Panc1 (cell line): ENCODE measurements at regions not wholly inside any gene's neighbourhood (a gene's known extent, or its start where the extent isn't known, plus 50 kb on each side); places are given as distances from the start of the nearest gene placed in this dataset.

Experiments used
- ATAC-seq: fragments of 200-7000 bp; cut with Tn5 transposase; 2 replicates; pipeline ENCODE4 v1.9.1; 2020; ENCODE audit warnings: mild to moderate bottlenecking, moderate library complexity
- BruUV-seq: library from RNA; stranded (reverse); fragments of 400-500 nt; replicated peaks from 2 replicates; lab custom pipeline; 2021; lab: Mats Ljungman, UMichigan
- CTCF ChIA-PET: fragments of 300-600 bp; sonication (Branson Sonifier 250); formaldehyde crosslinking; loops from one replicate; lab custom pipeline; 2022; ENCODE audit warnings: antibody characterized with exemption; lab: Charles Lee
- POLR2A ChIA-PET: fragments of 300-600 bp; sonication (Branson Sonifier 250); formaldehyde crosslinking; loops from one replicate; lab custom pipeline; 2022; ENCODE audit warnings: antibody characterized with exemption; lab: Charles Lee
- DNase-seq: peaks from one replicate; pipeline ENCODE4 v3.0.0-alpha.2; 2010; ENCODE audit warnings: low read depth, low spot score
- H3K27ac ChIP-seq: 2 replicates; pipeline ENCODE4 v1.5.1; 2011; ENCODE audit warnings: mild to moderate bottlenecking, low read length, inconsistent platforms
- H3K27me3 ChIP-seq: fragments of 200-500 bp; sonication (Bioruptor generic); 2 replicates; pipeline ENCODE4 v1.6.0; 2014; ENCODE audit warnings: low read length, inconsistent platforms; ENCODE audit not compliant: control insufficient read depth, insufficient read depth
- H3K36me3 ChIP-seq: fragments of 200-500 bp; sonication (Bioruptor generic); 2 replicates; pipeline ENCODE4 v1.5.1; 2014; ENCODE audit warnings: inconsistent platforms, mild to moderate bottlenecking, low read length, moderate library complexity; ENCODE audit not compliant: control insufficient read depth, insufficient read depth
- H3K4me1 ChIP-seq: 2 replicates; pipeline ENCODE4 v1.5.1; 2011; ENCODE audit warnings: inconsistent platforms, mild to moderate bottlenecking, low read length, moderate library complexity; ENCODE audit not compliant: control insufficient read depth, insufficient read depth
- H3K4me3 ChIP-seq, 2 experiments: 2 replicates each; pipeline ENCODE4 v1.5.1; 2011 to 2012; ENCODE audit warnings: low read depth in 2 of 2, low read length in 2 of 2, mild to moderate bottlenecking in 2 of 2, inconsistent platforms in 1 of 2, moderate library complexity in 1 of 2
- H3K9me3 ChIP-seq: fragments of 200-500 bp; sonication (Bioruptor generic); 2 replicates; pipeline ENCODE4 v1.5.1; 2014; ENCODE audit warnings: low read depth, mild to moderate bottlenecking, inconsistent platforms, low read length, moderate library complexity; ENCODE audit not compliant: control insufficient read depth, insufficient read depth
- POLR2AphosphoS5 ChIP-seq: IDR thresholded peaks from 2 replicates; pipeline ENCODE4 v1.6.1; 2012; ENCODE audit warnings: mild to moderate bottlenecking, low read depth, low read length, moderate library complexity
- SIN3A ChIP-seq: IDR thresholded peaks from 2 replicates; pipeline ENCODE4 v1.6.1; 2012; ENCODE audit warnings: low read depth, mild to moderate bottlenecking, low read length, moderate library complexity, borderline replicate concordance; ENCODE audit not compliant: insufficient read depth
- TCF7L2 ChIP-seq: IDR thresholded peaks from 2 replicates; pipeline ENCODE4 v1.6.1; 2011; ENCODE audit warnings: mild to moderate bottlenecking, low read depth, low read length, inconsistent platforms
- in situ Hi-C: cut with HindIII; loops from 2 replicates; pipeline ENCODE4 v1.10.0; 2016; ENCODE audit warnings: low sequenced_read_pairs, low pct_unique_long_range_greater_than_20kb
- intact Hi-C: fragments of 100-400 bp; cut with micrococcal nuclease; formaldehyde crosslinking; loops from one replicate; pipeline ENCODE4 v1.10.0; 2022; ENCODE audit not compliant: unreplicated experiment
- TF ChIP-seq, protein P1 (sequence below), 2 experiments: IDR thresholded peaks; 2 replicates each; pipeline ENCODE4 v1.6.1; 2011 to 2012; ENCODE audit warnings: low read depth in 2 of 2, control low read depth in 1 of 2, low read length in 1 of 2, mild to moderate bottlenecking in 1 of 2, moderate library complexity in 1 of 2; ENCODE audit not compliant: insufficient read depth in 1 of 2
- TF ChIP-seq, protein P2 (sequence below): fragments of 450-650 bp; IDR thresholded peaks from 2 replicates; pipeline ENCODE4 v1.5.1; 2017; ENCODE audit warnings: mild to moderate bottlenecking

- H3K9me3 ChIP-seq = no peaks in the 10 kb centered on the region
- ATAC-seq = no peak
- no TSS peak for BruUV-seq
- in situ Hi-C loops (no loop called here), intact Hi-C loops (no loop called here)
- POLR2A ChIA-PET = no interaction called here
- no peaks in the 10 kb centered on the region for H3K27me3 ChIP-seq
- no peak overlapping the region for H3K27ac ChIP-seq
- H3K4me3 ChIP-seq = no peak overlapping the region
- CTCF ChIA-PET = no interaction called here
- H3K36me3 ChIP-seq = no peaks in the 10 kb centered on the region
- TF ChIP-seq POLR2AphosphoS5 = no peak
- TF ChIP-seq, protein P1, sequence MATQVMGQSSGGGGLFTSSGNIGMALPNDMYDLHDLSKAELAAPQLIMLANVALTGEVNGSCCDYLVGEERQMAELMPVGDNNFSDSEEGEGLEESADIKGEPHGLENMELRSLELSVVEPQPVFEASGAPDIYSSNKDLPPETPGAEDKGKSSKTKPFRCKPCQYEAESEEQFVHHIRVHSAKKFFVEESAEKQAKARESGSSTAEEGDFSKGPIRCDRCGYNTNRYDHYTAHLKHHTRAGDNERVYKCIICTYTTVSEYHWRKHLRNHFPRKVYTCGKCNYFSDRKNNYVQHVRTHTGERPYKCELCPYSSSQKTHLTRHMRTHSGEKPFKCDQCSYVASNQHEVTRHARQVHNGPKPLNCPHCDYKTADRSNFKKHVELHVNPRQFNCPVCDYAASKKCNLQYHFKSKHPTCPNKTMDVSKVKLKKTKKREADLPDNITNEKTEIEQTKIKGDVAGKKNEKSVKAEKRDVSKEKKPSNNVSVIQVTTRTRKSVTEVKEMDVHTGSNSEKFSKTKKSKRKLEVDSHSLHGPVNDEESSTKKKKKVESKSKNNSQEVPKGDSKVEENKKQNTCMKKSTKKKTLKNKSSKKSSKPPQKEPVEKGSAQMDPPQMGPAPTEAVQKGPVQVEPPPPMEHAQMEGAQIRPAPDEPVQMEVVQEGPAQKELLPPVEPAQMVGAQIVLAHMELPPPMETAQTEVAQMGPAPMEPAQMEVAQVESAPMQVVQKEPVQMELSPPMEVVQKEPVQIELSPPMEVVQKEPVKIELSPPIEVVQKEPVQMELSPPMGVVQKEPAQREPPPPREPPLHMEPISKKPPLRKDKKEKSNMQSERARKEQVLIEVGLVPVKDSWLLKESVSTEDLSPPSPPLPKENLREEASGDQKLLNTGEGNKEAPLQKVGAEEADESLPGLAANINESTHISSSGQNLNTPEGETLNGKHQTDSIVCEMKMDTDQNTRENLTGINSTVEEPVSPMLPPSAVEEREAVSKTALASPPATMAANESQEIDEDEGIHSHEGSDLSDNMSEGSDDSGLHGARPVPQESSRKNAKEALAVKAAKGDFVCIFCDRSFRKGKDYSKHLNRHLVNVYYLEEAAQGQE (IDR thresholded peaks at IDR 0.05; ENCODE audit: insufficient read depth in 1 of 2, low read depth in 2 of 2, low read length in 1 of 2) = no peak
- TF ChIP-seq TCF7L2 = no peak
- TF ChIP-seq, protein P2, sequence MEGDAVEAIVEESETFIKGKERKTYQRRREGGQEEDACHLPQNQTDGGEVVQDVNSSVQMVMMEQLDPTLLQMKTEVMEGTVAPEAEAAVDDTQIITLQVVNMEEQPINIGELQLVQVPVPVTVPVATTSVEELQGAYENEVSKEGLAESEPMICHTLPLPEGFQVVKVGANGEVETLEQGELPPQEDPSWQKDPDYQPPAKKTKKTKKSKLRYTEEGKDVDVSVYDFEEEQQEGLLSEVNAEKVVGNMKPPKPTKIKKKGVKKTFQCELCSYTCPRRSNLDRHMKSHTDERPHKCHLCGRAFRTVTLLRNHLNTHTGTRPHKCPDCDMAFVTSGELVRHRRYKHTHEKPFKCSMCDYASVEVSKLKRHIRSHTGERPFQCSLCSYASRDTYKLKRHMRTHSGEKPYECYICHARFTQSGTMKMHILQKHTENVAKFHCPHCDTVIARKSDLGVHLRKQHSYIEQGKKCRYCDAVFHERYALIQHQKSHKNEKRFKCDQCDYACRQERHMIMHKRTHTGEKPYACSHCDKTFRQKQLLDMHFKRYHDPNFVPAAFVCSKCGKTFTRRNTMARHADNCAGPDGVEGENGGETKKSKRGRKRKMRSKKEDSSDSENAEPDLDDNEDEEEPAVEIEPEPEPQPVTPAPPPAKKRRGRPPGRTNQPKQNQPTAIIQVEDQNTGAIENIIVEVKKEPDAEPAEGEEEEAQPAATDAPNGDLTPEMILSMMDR = no peak
- no peak for TF ChIP-seq SIN3A
- H3K4me1 ChIP-seq = no peaks in the 10 kb centered on the region
- DNase-seq = no peak
Measured at GRCh38 chr5:8347984-8348383, 479.0 kb downstream of the MTRR start.

DNA sequence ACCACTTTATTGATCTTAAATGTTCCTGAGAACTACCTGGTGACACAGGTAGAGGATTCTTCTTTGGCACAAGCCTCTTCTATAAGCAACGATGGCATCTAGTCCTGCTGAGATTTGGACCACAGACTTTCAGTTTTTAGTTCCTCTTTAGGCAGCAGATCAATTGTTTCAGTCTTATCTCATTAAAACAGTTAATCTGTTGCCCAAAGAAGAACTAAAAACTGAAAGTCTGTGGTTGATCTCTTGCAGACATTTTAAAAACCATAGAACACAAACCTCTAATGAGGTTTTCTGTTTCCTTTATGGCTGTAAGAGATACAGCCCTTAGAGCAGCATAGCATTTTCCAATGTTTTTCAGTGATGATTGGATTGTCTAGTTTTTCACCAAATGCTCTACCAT, 480.9 kb downstream of the MTRR start:
- BruUV-seq = no TSS peak
- POLR2A ChIA-PET = no interaction called here
- Histone ChIP-seq H3K9me3 (no peaks in the 10 kb centered on the region), H3K27me3 (no peaks in the 10 kb centered on the region), H3K4me1 (no peaks in the 10 kb centered on the region), H3K27ac (no peak overlapping the region), H3K36me3 (no peaks in the 10 kb centered on the region), H3K4me3 (no peak overlapping the region)
- DNase-seq (no peak), ATAC-seq (no peak)
- in situ Hi-C loops = no loop called here
- CTCF ChIA-PET = no interaction called here
- TF ChIP-seq, protein P1 (IDR thresholded peaks at IDR 0.05; ENCODE audit: insufficient read depth in 1 of 2, low read depth in 2 of 2, low read length in 1 of 2) = no peak
- intact Hi-C loops = no loop called here
